ENCODE measurements at regions not wholly inside any gene's neighbourhood (a gene's known extent, or its start where the extent isn't known, plus 50 kb on each side); places are given as distances from the start of the nearest gene placed in this dataset.

- DNase-seq (ENCODE audit: low read depth): no peak
- no peak overlapping the region for H3K4me3 ChIP-seq (ENCODE audit: low read depth, low read length)
- TF ChIP-seq CTCF (IDR thresholded peaks at IDR 0.05; ENCODE audit: insufficient read depth, low read depth, low read length): no peak
Observed at GRCh38 chr5:97657239-97657638, 474.2 kb upstream of the RIOK2 start.

- DNase-seq (ENCODE audit: low read depth): no peak
- no peak overlapping the region for H3K4me3 ChIP-seq (ENCODE audit: low read depth, low read length)
- TF ChIP-seq CTCF (IDR thresholded peaks at IDR 0.05; ENCODE audit: insufficient read depth, low read depth, low read length): no peak
Observed at GRCh38 chr5:97658116-97658900, 475.3 kb upstream of the RIOK2 start.

- H3K4me3 ChIP-seq (ENCODE audit: low read depth, low read length): no peak overlapping the region
- no peak for TF ChIP-seq CTCF (IDR thresholded peaks at IDR 0.05; ENCODE audit: insufficient read depth, low read depth, low read length)
- DNase-seq (ENCODE audit: low read depth): peak; percentile 18
Observed at GRCh38 chr5:97666783-97667182, 483.7 kb upstream of the RIOK2 start.

- DNase-seq (ENCODE audit: low read depth): no peak
- no peak for TF ChIP-seq CTCF (IDR thresholded peaks at IDR 0.05; ENCODE audit: insufficient read depth, low read depth, low read length)
- no peak overlapping the region for H3K4me3 ChIP-seq (ENCODE audit: low read depth, low read length)
Observed at GRCh38 chr5:97670447-97670846, 487.4 kb upstream of the RIOK2 start.

GRCh38 chr5:97676608-97677007 lies 493.6 kb upstream of the RIOK2 start:
- TF ChIP-seq CTCF (IDR thresholded peaks at IDR 0.05; ENCODE audit: insufficient read depth, low read depth, low read length): no peak
- no peak for DNase-seq (ENCODE audit: low read depth)
- no peak overlapping the region for H3K4me3 ChIP-seq (ENCODE audit: low read depth, low read length)

GRCh38 chr5:97694091-97694490 lies 511.0 kb upstream of the RIOK2 start:
- TF ChIP-seq CTCF (IDR thresholded peaks at IDR 0.05; ENCODE audit: insufficient read depth, low read depth, low read length): no peak
- DNase-seq (ENCODE audit: low read depth): peak; percentile 85
- H3K4me3 ChIP-seq (ENCODE audit: low read depth, low read length): no peak overlapping the region

GRCh38 chr5:97714424-97714823 lies 531.4 kb upstream of the RIOK2 start:
- DNase-seq (ENCODE audit: low read depth): no peak
- no peak overlapping the region for H3K4me3 ChIP-seq (ENCODE audit: low read depth, low read length)
- no peak for TF ChIP-seq CTCF (IDR thresholded peaks at IDR 0.05; ENCODE audit: insufficient read depth, low read depth, low read length)

Measured in fibroblast of villous mesenchyme (primary cell).